Liver (tissue), 8 donors: ENCODE measurements at regions not wholly inside any gene's neighbourhood (a gene's known extent, or its start where the extent isn't known, plus 50 kb on each side); places are given as distances from the start of the nearest gene placed in this dataset.
A peak's percentile ranks its signal among the peaks of the same experiment; 100 is the strongest.

ENCODE experiments used
- DNase-seq: peaks from one replicate; pipeline ENCODE4 v3.0.0-alpha.2; 2017; ENCODE audit warnings: low spot score
- H3K27ac ChIP-seq, 2 donors: one replicate each; pipeline ENCODE4 v1.7.0; 2013; ENCODE audit warnings: inconsistent platforms in 2 of 2, low read length in 2 of 2, control low read depth in 1 of 2, low read depth in 1 of 2, mild to moderate bottlenecking in 1 of 2
- H3K27me3 ChIP-seq, 4 donors: one replicate each; pipeline versions ENCODE4 v1.6.1 to v1.7.0; 2013; ENCODE audit warnings: low read length in 3 of 4, inconsistent platforms in 1 of 4, mild to moderate bottlenecking in 1 of 4, moderate library complexity in 1 of 4; ENCODE audit not compliant: control insufficient read depth in 4 of 4, insufficient read depth in 4 of 4
- H3K36me3 ChIP-seq, 4 donors: one replicate each; pipeline versions ENCODE4 v1.6.1 to v1.7.0; 2013; ENCODE audit warnings: low read length in 3 of 4, mild to moderate bottlenecking in 3 of 4, low read depth in 1 of 4, moderate library complexity in 1 of 4; ENCODE audit not compliant: control insufficient read depth in 4 of 4, insufficient read depth in 3 of 4
- H3K4me1 ChIP-seq, 4 donors: one replicate each; pipeline versions ENCODE4 v1.6.1 to v1.7.0; 2013; ENCODE audit warnings: low read length in 3 of 4, mild to moderate bottlenecking in 3 of 4, moderate library complexity in 1 of 4; ENCODE audit not compliant: control insufficient read depth in 4 of 4, insufficient read depth in 4 of 4
- H3K4me3 ChIP-seq, 3 donors: one replicate each; pipeline versions ENCODE4 v1.6.1 to v1.7.0; 2013; ENCODE audit warnings: low read length in 3 of 3, control low read depth in 1 of 3, low read depth in 1 of 3, mild to moderate bottlenecking in 1 of 3
- H3K9ac ChIP-seq, 2 donors: one replicate each; pipeline ENCODE4 v1.7.0; 2013; ENCODE audit warnings: low read length in 2 of 2, mild to moderate bottlenecking in 2 of 2, moderate library complexity in 2 of 2, control low read depth in 1 of 2, low read depth in 1 of 2
- H3K9me3 ChIP-seq, 4 donors: one replicate each; pipeline versions ENCODE4 v1.6.1 to v1.7.0; 2013; ENCODE audit warnings: low read length in 3 of 4; ENCODE audit not compliant: control insufficient read depth in 4 of 4
- ATF3 ChIP-seq: IDR thresholded peaks from 2 replicates; pipeline ENCODE4 v1.6.1; 2016; ENCODE audit warnings: antibody characterized with exemption
- CTCF ChIP-seq: fragments of 150-350 bp; IDR thresholded peaks from 2 replicates; pipeline ENCODE4 v1.5.1; 2017; ENCODE audit warnings: improper control_type of control experiment, low read depth, low read length; ENCODE audit not compliant: missing input control
- EGR1 ChIP-seq, 2 donors: IDR thresholded peaks; 2 replicates each; pipeline ENCODE4 v1.6.1; 2016 to 2018; ENCODE audit warnings: antibody characterized with exemption in 2 of 2, low read depth in 2 of 2
- FOXA1 ChIP-seq: IDR thresholded peaks from 2 replicates; pipeline ENCODE4 v1.6.1; 2016; ENCODE audit warnings: antibody characterized with exemption
- FOXA2 ChIP-seq: IDR thresholded peaks from 2 replicates; pipeline ENCODE4 v1.6.1; 2016; ENCODE audit warnings: antibody characterized with exemption
- GABPA ChIP-seq, 2 donors: IDR thresholded peaks in 1 of 2; conservative IDR thresholded peaks in 1 of 2; 2 replicates each; pipeline ENCODE4 v1.6.1; 2016; ENCODE audit warnings: antibody characterized with exemption in 2 of 2, mild to moderate bottlenecking in 1 of 2, moderate library complexity in 1 of 2
- HNF4A ChIP-seq, 2 donors: conservative IDR thresholded peaks; 2 replicates each; pipeline ENCODE4 v1.6.1; 2016; ENCODE audit warnings: antibody characterized with exemption in 2 of 2, mild to moderate bottlenecking in 2 of 2
- HNF4G ChIP-seq: IDR thresholded peaks from 2 replicates; pipeline ENCODE4 v1.6.1; 2016; ENCODE audit warnings: antibody characterized with exemption
- JUND ChIP-seq, 2 donors: IDR thresholded peaks; 2 replicates each; pipeline ENCODE4 v1.6.1; 2016; ENCODE audit warnings: antibody characterized with exemption in 2 of 2
- MAX ChIP-seq: IDR thresholded peaks from 2 replicates; pipeline ENCODE4 v1.6.1; 2016; ENCODE audit warnings: antibody characterized with exemption
- NR2F2 ChIP-seq: IDR thresholded peaks from 2 replicates; pipeline ENCODE4 v1.6.1; 2016; ENCODE audit warnings: antibody characterized with exemption
- RAD21 ChIP-seq, 2 donors: IDR thresholded peaks; 2 replicates each; pipeline ENCODE4 v1.6.1; 2016; ENCODE audit warnings: antibody characterized with exemption in 2 of 2, mild to moderate bottlenecking in 2 of 2
- REST ChIP-seq: IDR thresholded peaks from 2 replicates; pipeline ENCODE4 v1.6.1; 2016; ENCODE audit warnings: antibody characterized with exemption, mild to moderate bottlenecking
- RXRA ChIP-seq, 2 donors: IDR thresholded peaks; 2 replicates each; pipeline ENCODE4 v1.6.1; 2017 to 2018; ENCODE audit warnings: antibody characterized with exemption in 2 of 2, mild to moderate bottlenecking in 1 of 2
- SP1 ChIP-seq: IDR thresholded peaks from 2 replicates; pipeline ENCODE4 v1.6.1; 2018; ENCODE audit warnings: antibody characterized with exemption, mild to moderate bottlenecking
- TAF1 ChIP-seq: conservative IDR thresholded peaks from 2 replicates; pipeline ENCODE4 v1.6.1; 2016; ENCODE audit warnings: antibody characterized with exemption, mild to moderate bottlenecking
- YY1 ChIP-seq: IDR thresholded peaks from 2 replicates; pipeline ENCODE4 v1.6.1; 2016; ENCODE audit warnings: antibody characterized with exemption, mild to moderate bottlenecking
- ZBTB33 ChIP-seq: IDR thresholded peaks from 2 replicates; pipeline ENCODE4 v1.6.1; 2016; ENCODE audit warnings: antibody characterized with exemption
- WGBS: extraction: QIAGEN DNeasy Blood & Tissue Kit; methylation state at CpG from one replicate; pipeline ENCODE4 v1.1.7; 2013; 5-methylcytosine and 5-hydroxymethylcytosine counted together
- donor health status: healthy.
- donor health status: healthy.
- donor health status: healthy.
- donor health status: healthy.
- donor health status: healthy.

GRCh38 chr5:142216931-142217330, 107.9 kb downstream of the SPRY4 start:
- WGBS: 94% methylated on average over 3 of the region's 3 CpGs
- peaks cover 0 to 8% (median 1%) of the 10 kb centered on the region in 4 donors for H3K4me1 ChIP-seq
- no peak for DNase-seq
- H3K36me3 ChIP-seq: no peaks in the 10 kb centered on the region
- no peak overlapping the region for H3K9ac ChIP-seq
- H3K27ac ChIP-seq: peak overlapping the region; percentile 28 to 60
- H3K27me3 ChIP-seq: no peaks in the 10 kb centered on the region
- no peak overlapping the region for H3K4me3 ChIP-seq
- no peaks in the 10 kb centered on the region for H3K9me3 ChIP-seq
- TF ChIP-seq REST: no peak
- TF ChIP-seq YY1: no peak
- TF ChIP-seq FOXA2: no peak
- TF ChIP-seq NR2F2: no peak
- TF ChIP-seq SP1: no peak
- TF ChIP-seq RAD21 (IDR thresholded peaks at IDR 0.05): no peak
- TF ChIP-seq RXRA (IDR thresholded peaks at IDR 0.05): no peak
- TF ChIP-seq ATF3: no peak
- no peak for TF ChIP-seq ZBTB33
- TF ChIP-seq HNF4G: no peak
- TF ChIP-seq HNF4A (conservative IDR thresholded peaks at IDR 0.05): no peak
- TF ChIP-seq GABPA (IDR thresholded peaks at IDR 0.05 in 1 of 2, conservative IDR thresholded peaks at IDR 0.05 in 1 of 2): no peak
- no peak for TF ChIP-seq EGR1 (IDR thresholded peaks at IDR 0.05; ENCODE audit: low read depth in 2 of 2)
- TF ChIP-seq CTCF: no peak
- TF ChIP-seq JUND (IDR thresholded peaks at IDR 0.05): no peak
- no peak for TF ChIP-seq MAX
- TF ChIP-seq FOXA1: no peak
- no peak for TF ChIP-seq TAF1
